GM23338 (cell line): ENCODE measurements at regions not wholly inside any gene's neighbourhood (a gene's known extent, or its start where the extent isn't known, plus 50 kb on each side); places are given as distances from the start of the nearest gene placed in this dataset.

Experiments
- ATAC-seq: fragments of 200-7000 bp; cut with Tn5 transposase; 3 replicates; pipeline ENCODE4 v1.9.1; 2020
- DNase-seq: peaks from one replicate; pipeline ENCODE4 v3.0.0-alpha.2; 2015; ENCODE audit warnings: low spot score
- H2AFZ ChIP-seq: fragments of 200-600 bp; sonication (generic); 2 replicates; pipeline ENCODE4 v1.8.0; 2016; ENCODE audit warnings: antibody characterized with exemption, mild to moderate bottlenecking, moderate library complexity
- H3F3A ChIP-seq: fragments of 200-600 bp; sonication (generic); replicated peaks from 2 replicates; pipeline ENCODE4 v1.8.0; 2017; ENCODE audit warnings: antibody characterized with exemption, mixed run types, low read depth
- H3K27ac ChIP-seq: fragments of 200-600 bp; sonication (generic); 2 replicates; pipeline ENCODE4 v1.6.1; 2016; ENCODE audit warnings: low read depth
- H3K27me3 ChIP-seq: fragments of 200-600 bp; sonication (generic); 2 replicates; pipeline ENCODE4 v1.8.0; 2016; ENCODE audit warnings: mild to moderate bottlenecking, mixed run types, moderate library complexity; ENCODE audit not compliant: insufficient read depth
- H3K36me3 ChIP-seq: fragments of 200-600 bp; sonication (generic); 2 replicates; pipeline ENCODE4 v1.8.0; 2016; ENCODE audit warnings: mild to moderate bottlenecking; ENCODE audit not compliant: insufficient read depth
- H3K4me1 ChIP-seq: fragments of 200-600 bp; sonication (generic); 2 replicates; pipeline ENCODE4 v1.8.0; 2016; ENCODE audit warnings: mild to moderate bottlenecking, moderate library complexity; ENCODE audit not compliant: insufficient read depth
- H3K4me2 ChIP-seq: fragments of 200-600 bp; sonication (generic); 2 replicates; pipeline ENCODE4 v1.7.1; 2017; ENCODE audit warnings: mixed run types
- H3K4me3 ChIP-seq: fragments of 200-600 bp; sonication (generic); 2 replicates; pipeline ENCODE4 v1.6.1; 2016; ENCODE audit warnings: mixed run types
- H3K79me2 ChIP-seq: fragments of 200-600 bp; sonication (generic); replicated peaks from 2 replicates; pipeline ENCODE4 v1.8.0; 2017; ENCODE audit warnings: mild to moderate bottlenecking; ENCODE audit not compliant: insufficient read depth
- H3K9me2 ChIP-seq: fragments of 200-600 bp; sonication (generic); 2 replicates; pipeline ENCODE4 v1.8.0; 2017; ENCODE audit not compliant: insufficient read depth
- H4K20me1 ChIP-seq: fragments of 200-600 bp; sonication (generic); replicated peaks from 2 replicates; pipeline ENCODE4 v1.8.0; 2017; ENCODE audit warnings: mild to moderate bottlenecking; ENCODE audit not compliant: insufficient read depth
- H3K27ac Mint-ChIP-seq: 2 replicates; pipeline ENCODE4 v1.8.0; 2020; ENCODE audit warnings: inconsistent platforms, mild to moderate bottlenecking, moderate library complexity, mixed read lengths
- H3K27me3 Mint-ChIP-seq: 3 replicates; pipeline ENCODE4 v1.8.0; 2022; ENCODE audit warnings: low read depth, mild to moderate bottlenecking, moderate library complexity, mixed read lengths, inconsistent platforms; ENCODE audit not compliant: insufficient read depth, poor library complexity
- H3K36me3 Mint-ChIP-seq: 3 replicates; pipeline ENCODE4 v1.8.0; 2021; ENCODE audit warnings: low read depth, mild to moderate bottlenecking, inconsistent platforms, moderate library complexity, mixed read lengths
- H3K4me1 Mint-ChIP-seq: 3 replicates; pipeline ENCODE4 v1.8.0; 2020; ENCODE audit warnings: mild to moderate bottlenecking, inconsistent platforms, mixed read lengths
- H3K4me3 Mint-ChIP-seq: 3 replicates; pipeline ENCODE4 v1.8.0; 2021; ENCODE audit warnings: moderate library complexity, mild to moderate bottlenecking, inconsistent platforms, mixed read lengths
- H3K9me3 Mint-ChIP-seq: 3 replicates; pipeline ENCODE4 v1.8.0; 2020; ENCODE audit warnings: moderate library complexity, mild to moderate bottlenecking, inconsistent platforms, mixed read lengths
- CREB1 ChIP-seq: fragments of 250-450 bp; sonication (Bioruptor Pico); IDR thresholded peaks from 2 replicates; pipeline ENCODE4 v1.5.0; 2020; ENCODE audit warnings: low read depth, mild to moderate bottlenecking, moderate library complexity
- EZH2 ChIP-seq: fragments of 200-600 bp; sonication (generic); IDR thresholded peaks from one replicate; pipeline ENCODE4 v1.8.0; 2017; ENCODE audit warnings: antibody characterized with exemption, mild to moderate bottlenecking, low read depth; ENCODE audit not compliant: unreplicated experiment
- EZH2phosphoT487 ChIP-seq: fragments of 200-600 bp; sonication (generic); IDR thresholded peaks from one replicate; pipeline ENCODE4 v1.8.1; 2018; ENCODE audit warnings: antibody characterized with exemption; ENCODE audit not compliant: unreplicated experiment
- JUNB ChIP-seq: IDR thresholded peaks from one replicate; pipeline ENCODE4 v1.6.1; 2016; ENCODE audit warnings: antibody characterized with exemption; ENCODE audit not compliant: unreplicated experiment
- NANOG ChIP-seq: IDR thresholded peaks from 2 replicates; pipeline ENCODE4 v1.6.1; 2016; ENCODE audit warnings: antibody characterized with exemption, borderline replicate concordance
- POLR2AphosphoS5 ChIP-seq: IDR thresholded peaks from 2 replicates; pipeline ENCODE4 v1.6.1; 2016; ENCODE audit warnings: antibody characterized with exemption, low read depth
- STAT1 ChIP-seq: IDR thresholded peaks from one replicate; pipeline ENCODE4 v1.6.1; 2016; ENCODE audit warnings: antibody characterized with exemption; ENCODE audit not compliant: unreplicated experiment
- ZNF114 ChIP-seq: fragments of 250-450 bp; sonication (Bioruptor Pico); IDR thresholded peaks from 2 replicates; pipeline ENCODE4 v1.5.0; 2020; ENCODE audit warnings: mild to moderate bottlenecking, moderate library complexity
- ZNF331 ChIP-seq: fragments of 250-450 bp; sonication (Bioruptor Pico); IDR thresholded peaks from 2 replicates; pipeline ENCODE4 v1.5.0; 2020; ENCODE audit warnings: low read depth, mild to moderate bottlenecking, moderate library complexity
- TF ChIP-seq, protein P1 (sequence below), 2 experiments: fragments of 200-600 bp in 1 of 2; sonication (generic) in 1 of 2; conservative IDR thresholded peaks; 2 replicates each; pipeline versions ENCODE4 v1.5.1 to v1.6.1; 2016 to 2017; ENCODE audit warnings: antibody characterized with exemption in 2 of 2, low read depth in 2 of 2, mild to moderate bottlenecking in 2 of 2, moderate library complexity in 1 of 2
- TF ChIP-seq, protein P2 (sequence below): IDR thresholded peaks from 2 replicates; pipeline ENCODE4 v1.6.1; 2016; ENCODE audit warnings: antibody characterized with exemption
- TF ChIP-seq, protein P3 (sequence below): IDR thresholded peaks from one replicate; pipeline ENCODE4 v1.6.1; 2018; ENCODE audit warnings: antibody characterized with exemption; ENCODE audit not compliant: unreplicated experiment
- TF ChIP-seq, protein P4 (sequence below): fragments of 250-450 bp; sonication (Bioruptor Pico); IDR thresholded peaks from 2 replicates; pipeline ENCODE4 v1.5.0; 2020; ENCODE audit warnings: mild to moderate bottlenecking, moderate library complexity

DNA sequence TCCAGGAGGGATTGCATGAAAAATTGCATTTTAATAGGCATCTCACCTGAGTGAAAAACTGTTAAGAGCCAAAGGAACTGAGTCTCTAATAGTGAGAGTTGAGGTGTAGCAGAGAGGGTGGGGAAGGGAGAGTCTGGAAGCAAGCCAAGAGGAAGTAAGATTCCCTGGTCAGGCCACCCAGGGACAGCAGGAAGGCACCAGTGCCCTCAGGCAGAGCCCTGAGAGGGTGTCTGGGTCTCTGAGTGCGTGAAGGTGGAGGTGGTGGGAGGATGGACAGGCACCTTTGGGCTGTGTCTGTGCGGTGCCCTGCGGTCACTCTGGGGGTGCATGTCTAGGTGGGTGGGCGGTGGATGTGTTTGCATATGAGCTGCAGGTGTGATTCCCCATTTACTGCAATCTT is 300.4 kb upstream of the ROPN1 start:
- Histone ChIP-seq H3K27ac (no peak overlapping the region), H3K79me2 (no peaks in the 10 kb centered on the region), H3K4me3 (no peak overlapping the region), H3K4me2 (no peak overlapping the region), H2AFZ (no peak overlapping the region), H3F3A (no peaks in the 10 kb centered on the region), H3K4me1 (no peaks in the 10 kb centered on the region), H4K20me1 (no peaks in the 10 kb centered on the region), H3K36me3 (no peaks in the 10 kb centered on the region), H3K27me3 (no peaks in the 10 kb centered on the region), H3K9me2 (no peaks in the 10 kb centered on the region)
- DNase-seq (no peak), ATAC-seq (no peak)
- no peak overlapping the region for H3K4me3 Mint-ChIP-seq
- peaks cover 7% of the 10 kb centered on the region for H3K27me3 Mint-ChIP-seq
- H3K27ac Mint-ChIP-seq, result no peak overlapping the region
- peaks cover 9% of the 10 kb centered on the region for H3K4me1 Mint-ChIP-seq
- no peaks in the 10 kb centered on the region; the same call in 2 of the 3 replicates for H3K9me3 Mint-ChIP-seq
- TF ChIP-seq STAT1 (no peak), JUNB (no peak), EZH2phosphoT487 (no peak), ZNF331 (CRISPR knock-in tag) (no peak), CREB1 (CRISPR knock-in tag) (no peak), NANOG (no peak), POLR2AphosphoS5 (no peak), EZH2 (no peak), ZNF114 (CRISPR knock-in tag) (no peak)
- TF ChIP-seq, protein P1, sequence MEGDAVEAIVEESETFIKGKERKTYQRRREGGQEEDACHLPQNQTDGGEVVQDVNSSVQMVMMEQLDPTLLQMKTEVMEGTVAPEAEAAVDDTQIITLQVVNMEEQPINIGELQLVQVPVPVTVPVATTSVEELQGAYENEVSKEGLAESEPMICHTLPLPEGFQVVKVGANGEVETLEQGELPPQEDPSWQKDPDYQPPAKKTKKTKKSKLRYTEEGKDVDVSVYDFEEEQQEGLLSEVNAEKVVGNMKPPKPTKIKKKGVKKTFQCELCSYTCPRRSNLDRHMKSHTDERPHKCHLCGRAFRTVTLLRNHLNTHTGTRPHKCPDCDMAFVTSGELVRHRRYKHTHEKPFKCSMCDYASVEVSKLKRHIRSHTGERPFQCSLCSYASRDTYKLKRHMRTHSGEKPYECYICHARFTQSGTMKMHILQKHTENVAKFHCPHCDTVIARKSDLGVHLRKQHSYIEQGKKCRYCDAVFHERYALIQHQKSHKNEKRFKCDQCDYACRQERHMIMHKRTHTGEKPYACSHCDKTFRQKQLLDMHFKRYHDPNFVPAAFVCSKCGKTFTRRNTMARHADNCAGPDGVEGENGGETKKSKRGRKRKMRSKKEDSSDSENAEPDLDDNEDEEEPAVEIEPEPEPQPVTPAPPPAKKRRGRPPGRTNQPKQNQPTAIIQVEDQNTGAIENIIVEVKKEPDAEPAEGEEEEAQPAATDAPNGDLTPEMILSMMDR (conservative IDR thresholded peaks at IDR 0.05; ENCODE audit: low read depth in 2 of 2), result no peak
- TF ChIP-seq, protein P2, sequence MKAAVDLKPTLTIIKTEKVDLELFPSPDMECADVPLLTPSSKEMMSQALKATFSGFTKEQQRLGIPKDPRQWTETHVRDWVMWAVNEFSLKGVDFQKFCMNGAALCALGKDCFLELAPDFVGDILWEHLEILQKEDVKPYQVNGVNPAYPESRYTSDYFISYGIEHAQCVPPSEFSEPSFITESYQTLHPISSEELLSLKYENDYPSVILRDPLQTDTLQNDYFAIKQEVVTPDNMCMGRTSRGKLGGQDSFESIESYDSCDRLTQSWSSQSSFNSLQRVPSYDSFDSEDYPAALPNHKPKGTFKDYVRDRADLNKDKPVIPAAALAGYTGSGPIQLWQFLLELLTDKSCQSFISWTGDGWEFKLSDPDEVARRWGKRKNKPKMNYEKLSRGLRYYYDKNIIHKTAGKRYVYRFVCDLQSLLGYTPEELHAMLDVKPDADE, result no peak
- TF ChIP-seq, protein P3, sequence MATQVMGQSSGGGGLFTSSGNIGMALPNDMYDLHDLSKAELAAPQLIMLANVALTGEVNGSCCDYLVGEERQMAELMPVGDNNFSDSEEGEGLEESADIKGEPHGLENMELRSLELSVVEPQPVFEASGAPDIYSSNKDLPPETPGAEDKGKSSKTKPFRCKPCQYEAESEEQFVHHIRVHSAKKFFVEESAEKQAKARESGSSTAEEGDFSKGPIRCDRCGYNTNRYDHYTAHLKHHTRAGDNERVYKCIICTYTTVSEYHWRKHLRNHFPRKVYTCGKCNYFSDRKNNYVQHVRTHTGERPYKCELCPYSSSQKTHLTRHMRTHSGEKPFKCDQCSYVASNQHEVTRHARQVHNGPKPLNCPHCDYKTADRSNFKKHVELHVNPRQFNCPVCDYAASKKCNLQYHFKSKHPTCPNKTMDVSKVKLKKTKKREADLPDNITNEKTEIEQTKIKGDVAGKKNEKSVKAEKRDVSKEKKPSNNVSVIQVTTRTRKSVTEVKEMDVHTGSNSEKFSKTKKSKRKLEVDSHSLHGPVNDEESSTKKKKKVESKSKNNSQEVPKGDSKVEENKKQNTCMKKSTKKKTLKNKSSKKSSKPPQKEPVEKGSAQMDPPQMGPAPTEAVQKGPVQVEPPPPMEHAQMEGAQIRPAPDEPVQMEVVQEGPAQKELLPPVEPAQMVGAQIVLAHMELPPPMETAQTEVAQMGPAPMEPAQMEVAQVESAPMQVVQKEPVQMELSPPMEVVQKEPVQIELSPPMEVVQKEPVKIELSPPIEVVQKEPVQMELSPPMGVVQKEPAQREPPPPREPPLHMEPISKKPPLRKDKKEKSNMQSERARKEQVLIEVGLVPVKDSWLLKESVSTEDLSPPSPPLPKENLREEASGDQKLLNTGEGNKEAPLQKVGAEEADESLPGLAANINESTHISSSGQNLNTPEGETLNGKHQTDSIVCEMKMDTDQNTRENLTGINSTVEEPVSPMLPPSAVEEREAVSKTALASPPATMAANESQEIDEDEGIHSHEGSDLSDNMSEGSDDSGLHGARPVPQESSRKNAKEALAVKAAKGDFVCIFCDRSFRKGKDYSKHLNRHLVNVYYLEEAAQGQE, result no peak
- TF ChIP-seq, protein P4, sequence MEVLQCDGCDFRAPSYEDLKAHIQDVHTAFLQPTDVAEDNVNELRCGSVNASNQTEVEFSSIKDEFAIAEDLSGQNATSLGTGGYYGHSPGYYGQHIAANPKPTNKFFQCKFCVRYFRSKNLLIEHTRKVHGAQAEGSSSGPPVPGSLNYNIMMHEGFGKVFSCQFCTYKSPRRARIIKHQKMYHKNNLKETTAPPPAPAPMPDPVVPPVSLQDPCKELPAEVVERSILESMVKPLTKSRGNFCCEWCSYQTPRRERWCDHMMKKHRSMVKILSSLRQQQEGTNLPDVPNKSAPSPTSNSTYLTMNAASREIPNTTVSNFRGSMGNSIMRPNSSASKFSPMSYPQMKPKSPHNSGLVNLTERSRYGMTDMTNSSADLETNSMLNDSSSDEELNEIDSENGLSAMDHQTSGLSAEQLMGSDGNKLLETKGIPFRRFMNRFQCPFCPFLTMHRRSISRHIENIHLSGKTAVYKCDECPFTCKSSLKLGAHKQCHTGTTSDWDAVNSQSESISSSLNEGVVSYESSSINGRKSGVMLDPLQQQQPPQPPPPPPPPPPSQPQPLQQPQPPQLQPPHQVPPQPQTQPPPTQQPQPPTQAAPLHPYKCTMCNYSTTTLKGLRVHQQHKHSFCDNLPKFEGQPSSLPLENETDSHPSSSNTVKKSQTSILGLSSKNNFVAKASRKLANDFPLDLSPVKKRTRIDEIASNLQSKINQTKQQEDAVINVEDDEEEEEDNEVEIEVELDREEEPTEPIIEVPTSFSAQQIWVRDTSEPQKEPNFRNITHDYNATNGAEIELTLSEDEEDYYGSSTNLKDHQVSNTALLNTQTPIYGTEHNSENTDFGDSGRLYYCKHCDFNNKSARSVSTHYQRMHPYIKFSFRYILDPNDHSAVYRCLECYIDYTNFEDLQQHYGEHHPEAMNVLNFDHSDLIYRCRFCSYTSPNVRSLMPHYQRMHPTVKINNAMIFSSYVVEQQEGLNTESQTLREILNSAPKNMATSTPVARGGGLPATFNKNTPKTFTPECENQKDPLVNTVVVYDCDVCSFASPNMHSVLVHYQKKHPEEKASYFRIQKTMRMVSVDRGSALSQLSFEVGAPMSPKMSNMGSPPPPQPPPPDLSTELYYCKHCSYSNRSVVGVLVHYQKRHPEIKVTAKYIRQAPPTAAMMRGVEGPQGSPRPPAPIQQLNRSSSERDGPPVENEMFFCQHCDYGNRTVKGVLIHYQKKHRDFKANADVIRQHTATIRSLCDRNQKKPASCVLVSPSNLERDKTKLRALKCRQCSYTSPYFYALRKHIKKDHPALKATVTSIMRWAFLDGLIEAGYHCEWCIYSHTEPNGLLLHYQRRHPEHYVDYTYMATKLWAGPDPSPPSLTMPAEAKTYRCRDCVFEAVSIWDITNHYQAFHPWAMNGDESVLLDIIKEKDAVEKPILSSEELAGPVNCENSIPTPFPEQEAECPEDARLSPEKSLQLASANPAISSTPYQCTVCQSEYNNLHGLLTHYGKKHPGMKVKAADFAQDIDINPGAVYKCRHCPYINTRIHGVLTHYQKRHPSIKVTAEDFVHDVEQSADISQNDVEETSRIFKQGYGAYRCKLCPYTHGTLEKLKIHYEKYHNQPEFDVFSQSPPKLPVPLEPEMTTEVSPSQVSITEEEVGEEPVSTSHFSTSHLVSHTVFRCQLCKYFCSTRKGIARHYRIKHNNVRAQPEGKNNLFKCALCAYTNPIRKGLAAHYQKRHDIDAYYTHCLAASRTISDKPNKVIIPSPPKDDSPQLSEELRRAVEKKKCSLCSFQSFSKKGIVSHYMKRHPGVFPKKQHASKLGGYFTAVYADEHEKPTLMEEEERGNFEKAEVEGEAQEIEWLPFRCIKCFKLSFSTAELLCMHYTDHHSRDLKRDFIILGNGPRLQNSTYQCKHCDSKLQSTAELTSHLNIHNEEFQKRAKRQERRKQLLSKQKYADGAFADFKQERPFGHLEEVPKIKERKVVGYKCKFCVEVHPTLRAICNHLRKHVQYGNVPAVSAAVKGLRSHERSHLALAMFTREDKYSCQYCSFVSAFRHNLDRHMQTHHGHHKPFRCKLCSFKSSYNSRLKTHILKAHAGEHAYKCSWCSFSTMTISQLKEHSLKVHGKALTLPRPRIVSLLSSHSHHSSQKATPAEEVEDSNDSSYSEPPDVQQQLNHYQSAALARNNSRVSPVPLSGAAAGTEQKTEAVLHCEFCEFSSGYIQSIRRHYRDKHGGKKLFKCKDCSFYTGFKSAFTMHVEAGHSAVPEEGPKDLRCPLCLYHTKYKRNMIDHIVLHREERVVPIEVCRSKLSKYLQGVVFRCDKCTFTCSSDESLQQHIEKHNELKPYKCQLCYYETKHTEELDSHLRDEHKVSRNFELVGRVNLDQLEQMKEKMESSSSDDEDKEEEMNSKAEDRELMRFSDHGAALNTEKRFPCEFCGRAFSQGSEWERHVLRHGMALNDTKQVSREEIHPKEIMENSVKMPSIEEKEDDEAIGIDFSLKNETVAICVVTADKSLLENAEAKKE (CRISPR knock-in tag), result no peak
- H3K36me3 Mint-ChIP-seq, result no peaks in the 10 kb centered on the region
